Small intestine (tissue), 7 donors: ENCODE measurements at regions not wholly inside any gene's neighbourhood (a gene's known extent, or its start where the extent isn't known, plus 50 kb on each side); places are given as distances from the start of the nearest gene placed in this dataset.

Experiments used
- DNase-seq, 2 donors: peaks; one replicate each; pipeline versions ENCODE4 v3.0.0 to v3.0.0-alpha.2; 2013
- FAIRE-seq: peaks from 2 replicates; lab custom pipeline; 2012; peaks lifted over from hg19 to GRCh38; lab: Jason Lieb, UNC
- H3K27ac ChIP-seq, 3 donors: one replicate each; pipeline ENCODE4 v1.5.1; 2013; ENCODE audit warnings: low read length in 2 of 3, mild to moderate bottlenecking in 2 of 3, control low read depth in 1 of 3, inconsistent platforms in 1 of 3, low read depth in 1 of 3, moderate library complexity in 1 of 3
- H3K27me3 ChIP-seq, 3 donors: one replicate each; pipeline ENCODE4 v1.6.1; 2013; ENCODE audit warnings: low read length in 3 of 3, inconsistent platforms in 1 of 3; ENCODE audit not compliant: control insufficient read depth in 3 of 3, insufficient read depth in 3 of 3
- H3K36me3 ChIP-seq, 3 donors: one replicate each; pipeline ENCODE4 v1.6.1; 2013; ENCODE audit warnings: low read length in 3 of 3, inconsistent platforms in 1 of 3, low read depth in 1 of 3, mild to moderate bottlenecking in 1 of 3, moderate library complexity in 1 of 3; ENCODE audit not compliant: control insufficient read depth in 3 of 3, insufficient read depth in 2 of 3
- H3K4me1 ChIP-seq, 3 donors: one replicate each; pipeline ENCODE4 v1.6.1; 2013; ENCODE audit warnings: low read length in 2 of 3, inconsistent platforms in 1 of 3, low read depth in 1 of 3, mild to moderate bottlenecking in 1 of 3, moderate library complexity in 1 of 3; ENCODE audit not compliant: control insufficient read depth in 3 of 3, insufficient read depth in 2 of 3
- H3K4me3 ChIP-seq, 3 donors: one replicate each; pipeline ENCODE4 v1.5.1; 2013; ENCODE audit warnings: low read length in 3 of 3, control low read depth in 1 of 3, inconsistent platforms in 1 of 3, low read depth in 1 of 3, mild to moderate bottlenecking in 1 of 3, moderate library complexity in 1 of 3
- H3K9me3 ChIP-seq, 2 donors: one replicate each; pipeline ENCODE4 v1.6.1; 2013; ENCODE audit warnings: low read depth in 1 of 2, low read length in 1 of 2; ENCODE audit not compliant: control insufficient read depth in 2 of 2, insufficient read depth in 1 of 2
- WGBS, 3 donors: extraction: QIAGEN DNeasy Blood & Tissue Kit; methylation state at CpG; one replicate each; pipeline ENCODE4 v1.1.7; 2013; 5-methylcytosine and 5-hydroxymethylcytosine counted together
- donor health status: healthy with polysubstance abuse.
- donor health status: control.
- donor health status: control.
- donor health status: Bipolar disorder and iron deficiency.
- donor health status: healthy.

DNA sequence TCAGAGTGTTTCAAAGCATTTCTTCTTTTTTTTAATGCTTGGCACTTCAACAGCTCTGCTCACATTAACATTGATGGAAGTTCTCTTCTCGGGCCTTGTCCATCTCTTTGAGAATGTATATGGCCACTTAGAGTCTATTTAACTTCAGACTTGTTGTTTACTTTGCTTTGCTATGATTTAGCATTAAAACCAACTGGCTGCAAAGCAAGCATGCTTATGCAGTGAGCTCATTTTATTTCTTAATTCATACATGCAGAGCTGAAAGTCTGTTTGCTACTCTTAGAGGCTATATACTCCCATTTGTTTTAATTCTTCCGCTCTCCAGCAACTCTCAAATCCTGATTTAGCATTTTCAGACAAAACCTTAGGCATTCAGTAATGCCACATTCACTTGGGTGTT is 107.6 kb upstream of the PACRGL start:
- H3K36me3 ChIP-seq, result no peaks in the 10 kb centered on the region
- no peaks in the 10 kb centered on the region for H3K9me3 ChIP-seq
- peaks cover 0 to 2% (median 0%) of the 10 kb centered on the region in 3 donors for H3K4me1 ChIP-seq
- no peaks in the 10 kb centered on the region for H3K27me3 ChIP-seq
- no peak overlapping the region for H3K4me3 ChIP-seq
- H3K27ac ChIP-seq, result no peak overlapping the region
- WGBS, 3 donors, result 46 to 60% (median 50%) methylated on average over 2 of the region's 2 CpGs
- FAIRE-seq (no peak), DNase-seq (peak in 1 of 2 donors; percentile 8)

DNA sequence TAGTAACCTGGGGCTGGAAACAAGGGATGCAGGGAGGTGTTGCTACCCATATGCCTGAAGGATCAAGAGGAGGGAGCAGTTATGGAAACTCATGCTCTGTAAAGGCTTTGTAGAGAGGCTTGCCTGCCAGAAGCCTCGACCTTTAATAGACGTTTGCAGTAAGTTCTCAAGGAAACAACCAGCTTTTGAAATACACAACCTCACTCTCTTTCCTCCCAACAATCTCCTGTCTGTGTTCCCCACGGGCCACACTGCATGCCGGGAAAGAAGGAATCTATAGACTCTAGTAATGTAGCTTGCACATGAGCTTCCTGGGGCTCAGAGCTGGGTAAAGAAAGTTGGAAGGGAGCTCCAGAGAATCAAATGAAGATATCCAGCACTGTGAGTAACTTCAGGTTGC is 101.6 kb upstream of the PACRGL start:
- no peak for FAIRE-seq
- 81 to 88% (median 86%) methylated on average over 4 of the region's 4 CpGs for WGBS, 3 donors
- no peak overlapping the region for H3K27ac ChIP-seq

DNA sequence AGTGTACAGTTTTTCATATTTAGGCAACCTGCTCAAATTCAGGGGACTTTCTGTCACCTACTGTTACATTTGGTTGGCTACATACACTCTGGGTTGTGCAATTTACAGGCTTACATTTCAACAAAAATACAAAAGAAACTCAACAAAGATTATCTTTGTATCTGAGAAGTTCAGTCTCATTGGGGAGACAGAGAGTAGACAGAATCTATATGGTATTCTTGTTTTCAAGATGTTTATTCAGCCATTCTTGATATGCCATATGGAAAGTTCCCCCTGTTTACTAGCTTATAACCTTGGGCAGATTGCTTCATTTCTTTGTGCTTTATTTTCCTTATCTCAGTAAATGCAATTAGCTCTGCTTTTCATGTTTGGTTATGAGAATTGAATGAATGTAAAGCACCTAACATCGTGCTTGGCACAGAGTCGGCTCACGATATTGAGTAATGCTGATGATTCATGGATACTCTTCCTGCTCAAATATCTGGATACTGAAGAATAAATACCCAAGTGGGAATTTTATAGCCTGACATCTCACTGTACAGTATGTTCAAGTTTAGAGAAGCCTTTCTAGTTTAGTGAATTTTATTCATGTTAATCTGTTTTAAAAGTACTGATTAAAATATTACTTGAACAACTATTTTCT is 96.5 kb upstream of the PACRGL start:
- no peaks in the 10 kb centered on the region for H3K27me3 ChIP-seq
- no peak overlapping the region for H3K27ac ChIP-seq
- H3K4me3 ChIP-seq, result no peak overlapping the region
- H3K36me3 ChIP-seq, result no peaks in the 10 kb centered on the region
- WGBS, 3 donors, result 23 to 65% (median 29%) methylated on average over 3 of the region's 3 CpGs
- FAIRE-seq, result no peak
- DNase-seq, result no peak
- H3K9me3 ChIP-seq, result no peaks in the 10 kb centered on the region
- no peaks in the 10 kb centered on the region for H3K4me1 ChIP-seq

More for the DNA sequence above, 101.6 kb upstream of the PACRGL start:
- Histone ChIP-seq H3K4me1 (no peaks in the 10 kb centered on the region), H3K9me3 (no peaks in the 10 kb centered on the region), H3K4me3 (no peak overlapping the region), H3K36me3 (no peaks in the 10 kb centered on the region), H3K27me3 (no peaks in the 10 kb centered on the region)
- DNase-seq, result no peak

DNA sequence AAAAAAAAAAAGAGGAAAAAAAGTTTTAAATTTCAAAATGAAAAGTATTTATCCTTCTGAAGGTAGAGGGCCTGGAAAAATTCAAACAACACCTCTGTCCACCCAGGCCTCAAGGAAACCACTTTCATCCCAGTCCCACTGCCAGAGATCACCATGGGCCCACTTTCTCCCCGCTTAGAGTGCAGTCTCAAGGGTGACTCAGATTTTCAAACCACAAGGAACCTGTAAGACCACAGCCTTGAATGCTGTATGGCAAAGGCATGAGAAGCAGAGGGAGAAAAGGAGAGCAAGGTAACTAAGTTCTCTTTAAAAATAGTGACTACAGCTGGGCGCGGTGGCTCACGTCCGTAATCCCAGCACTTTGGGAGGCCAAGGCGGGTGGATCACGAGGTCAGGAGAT is 87.9 kb upstream of the PACRGL start:
- Histone ChIP-seq H3K27me3 (no peaks in the 10 kb centered on the region), H3K4me3 (no peak overlapping the region), H3K9me3 (no peaks in the 10 kb centered on the region), H3K27ac (no peak overlapping the region), H3K36me3 (no peaks in the 10 kb centered on the region), H3K4me1 (peaks cover 0 to under 1% (median 0%) of the 10 kb centered on the region in 3 donors)
- WGBS, 3 donors, result 78 to 93% (median 85%) methylated on average over 7 of the region's 7 CpGs
- no peak for DNase-seq
- no peak for FAIRE-seq

DNA sequence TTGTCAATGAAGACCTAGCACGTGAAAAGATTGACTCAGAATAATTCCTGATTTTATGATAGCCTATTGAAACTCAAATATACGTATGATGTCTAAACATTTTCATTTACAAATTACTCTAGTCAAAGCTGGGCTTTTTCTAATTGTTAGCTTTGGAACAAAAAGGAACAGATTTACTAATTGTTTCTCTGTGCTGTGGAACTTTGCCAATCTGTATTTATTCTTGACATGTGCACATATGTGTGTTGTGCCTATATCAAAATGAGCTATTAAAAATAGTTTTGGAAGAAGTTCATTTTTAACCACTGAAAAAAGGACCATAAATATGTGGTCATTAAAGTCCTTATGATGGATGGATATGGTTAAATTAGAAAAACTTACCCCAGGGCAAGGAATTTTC is 85.4 kb upstream of the PACRGL start:
- DNase-seq, result no peak
- Histone ChIP-seq H3K27me3 (no peaks in the 10 kb centered on the region), H3K9me3 (no peaks in the 10 kb centered on the region), H3K4me1 (peaks cover 0 to 13% (median 0%) of the 10 kb centered on the region in 3 donors), H3K36me3 (no peaks in the 10 kb centered on the region), H3K27ac (no peak overlapping the region), H3K4me3 (no peak overlapping the region)
- no peak for FAIRE-seq
- 78 to 88% (median 87%) methylated on average over 2 of the region's 2 CpGs for whole genome bisulfite sequencing, 3 donors

DNA sequence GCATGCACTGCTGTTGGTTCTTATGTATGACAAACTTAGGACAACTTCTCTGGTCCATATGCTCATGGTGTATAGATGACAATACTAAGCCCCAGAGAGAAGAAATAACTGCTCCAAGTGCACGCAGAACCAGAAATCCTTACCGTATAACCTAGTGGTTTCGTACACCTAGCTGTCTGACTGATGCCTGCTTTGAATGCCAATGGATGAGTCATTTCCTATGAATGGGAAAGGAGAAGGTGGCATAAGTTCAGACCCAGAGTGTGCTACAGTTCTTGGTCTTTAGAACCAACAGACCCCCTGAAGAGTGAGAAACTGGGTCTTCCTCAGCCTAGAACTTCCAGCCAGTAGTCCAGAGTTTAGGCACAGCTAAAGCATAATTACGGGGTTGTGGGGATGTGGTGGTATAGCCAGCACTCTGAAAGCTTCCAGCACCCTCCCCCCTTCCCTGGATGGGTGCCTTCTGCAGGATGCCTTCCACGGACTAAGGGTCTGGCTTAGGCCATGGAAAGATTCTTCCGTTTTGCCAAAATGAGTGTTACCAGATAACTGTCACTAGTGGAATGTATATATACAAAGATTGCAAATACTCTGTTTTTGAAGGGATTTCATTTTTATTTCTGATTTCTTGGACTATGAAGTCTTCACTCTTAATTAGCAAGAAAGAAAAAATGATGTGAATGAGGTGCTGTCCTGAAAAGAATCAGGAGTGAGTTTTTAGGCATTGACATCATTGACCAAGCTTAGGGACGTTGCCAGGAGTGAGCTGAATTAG is 84.6 kb upstream of the PACRGL start:
- H3K9me3 ChIP-seq, result no peaks in the 10 kb centered on the region
- peaks cover 0 to 13% (median 0%) of the 10 kb centered on the region in 3 donors for H3K4me1 ChIP-seq
- H3K27me3 ChIP-seq, result no peaks in the 10 kb centered on the region
- no peak for FAIRE-seq
- H3K4me3 ChIP-seq, result no peak overlapping the region
- H3K27ac ChIP-seq, result no peak overlapping the region
- DNase-seq, result no peak
- WGBS, 3 donors, result 78 to 84% (median 82%) methylated on average over 7 of the region's 7 CpGs
- no peaks in the 10 kb centered on the region for H3K36me3 ChIP-seq

DNA sequence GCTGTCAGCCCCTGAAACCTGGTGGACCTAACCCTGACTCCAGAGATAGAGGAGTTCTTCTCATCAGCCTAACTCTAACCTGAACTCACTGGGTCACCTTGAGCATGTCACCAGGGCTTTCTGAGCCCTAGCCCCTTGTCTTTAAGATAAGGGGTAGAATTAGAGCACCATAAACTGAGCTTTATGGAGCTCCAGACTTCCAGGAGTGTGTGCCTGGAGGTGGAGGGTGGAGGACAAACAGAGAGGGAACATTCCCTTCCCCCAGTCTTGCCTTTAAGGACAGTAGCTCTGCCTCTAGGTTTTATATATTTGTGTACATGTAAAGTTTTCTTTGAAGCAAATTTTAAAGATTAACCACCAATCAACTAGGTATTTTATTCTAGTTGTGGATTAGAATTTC is 83.9 kb upstream of the PACRGL start:
- peaks cover 0 to 13% (median 0%) of the 10 kb centered on the region in 3 donors for H3K4me1 ChIP-seq
- FAIRE-seq (no peak), DNase-seq (peak in 1 of 2 donors; percentile 9)
- no peak overlapping the region for H3K27ac ChIP-seq
- H3K4me3 ChIP-seq, result no peak overlapping the region
- H3K27me3 ChIP-seq, result no peaks in the 10 kb centered on the region
- H3K36me3 ChIP-seq, result no peaks in the 10 kb centered on the region
- no peaks in the 10 kb centered on the region for H3K9me3 ChIP-seq

DNA sequence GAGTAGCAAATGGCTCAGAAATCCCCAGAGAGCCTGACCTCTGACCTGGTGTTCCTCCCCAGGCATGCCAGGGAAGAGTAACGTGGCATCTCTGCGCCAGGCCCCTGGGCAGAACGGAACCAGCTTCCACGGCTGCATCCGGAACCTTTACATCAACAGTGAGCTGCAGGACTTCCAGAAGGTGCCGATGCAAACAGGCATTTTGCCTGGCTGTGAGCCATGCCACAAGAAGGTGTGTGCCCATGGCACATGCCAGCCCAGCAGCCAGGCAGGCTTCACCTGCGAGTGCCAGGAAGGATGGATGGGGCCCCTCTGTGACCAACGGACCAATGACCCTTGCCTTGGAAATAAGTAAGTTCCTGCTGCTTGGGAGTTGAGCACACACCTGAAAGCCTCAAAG is 83.4 kb upstream of the PACRGL start:
- H3K4me3 ChIP-seq, result no peak overlapping the region
- no peak overlapping the region for H3K27ac ChIP-seq
- no peaks in the 10 kb centered on the region for H3K9me3 ChIP-seq
- no peaks in the 10 kb centered on the region for H3K27me3 ChIP-seq
- H3K4me1 ChIP-seq, result peaks cover 0 to 13% (median 0%) of the 10 kb centered on the region in 3 donors
- H3K36me3 ChIP-seq, result no peaks in the 10 kb centered on the region
- FAIRE-seq, result no peak
- peak in 1 of 2 donors; percentile 1 for DNase-seq
- WGBS, 3 donors, result 65 to 83% (median 73%) methylated on average over 8 of the region's 8 CpGs
